CD4-positive, alpha-beta T cell (primary cell): ENCODE measurements at regions not wholly inside any gene's neighbourhood (a gene's known extent, or its start where the extent isn't known, plus 50 kb on each side); places are given as distances from the start of the nearest gene placed in this dataset.
A peak's percentile ranks its signal among the peaks of the same experiment; 100 is the strongest.

Source experiments
- ATAC-seq: fragments of 200-7000 bp; cut with Tn5 transposase; one replicate; pipeline ENCODE4 v1.10.0; 2022; ENCODE audit warnings: mild to moderate bottlenecking; ENCODE audit not compliant: poor library complexity
- CTCF ChIA-PET: fragments of 350-600 bp; sonication (Branson Sonifier 250); formaldehyde crosslinking; loops from one replicate; lab custom pipeline; 2021; ENCODE audit warnings: antibody characterized with exemption, inconsistent platforms; lab: Charles Lee
- POLR2A ChIA-PET: fragments of 350-600 bp; sonication (Branson Sonifier 250); formaldehyde crosslinking; loops from one replicate; lab custom pipeline; 2021; ENCODE audit warnings: antibody characterized with exemption, inconsistent platforms; lab: Charles Lee
- DNase-seq, 14 experiments: peaks; one replicate each; pipeline ENCODE4 v3.0.0-alpha.2; 2013 to 2020; ENCODE audit warnings: mixed read lengths in 2 of 14
- H3K27ac ChIP-seq, 2 donors: one replicate each; pipeline versions ENCODE4 v1.5.1 to v1.7.0; 2013; ENCODE audit warnings: low read length in 2 of 2, low read depth in 1 of 2, mild to moderate bottlenecking in 1 of 2
- H3K27me3 ChIP-seq, 2 experiments: 1 replicate in 1 of 2; 2 replicates in 1 of 2; pipeline versions ENCODE4 v1.6.1 to v1.7.0; 2013; ENCODE audit warnings: low read length in 2 of 2, control low read depth in 1 of 2, mild to moderate bottlenecking in 1 of 2, moderate library complexity in 1 of 2; ENCODE audit not compliant: insufficient read depth in 2 of 2, control insufficient read depth in 1 of 2
- H3K36me3 ChIP-seq: one replicate; pipeline ENCODE4 v1.6.1; 2013; ENCODE audit warnings: low read length, control low read depth; ENCODE audit not compliant: insufficient read depth
- H3K4me1 ChIP-seq: one replicate; pipeline ENCODE4 v1.6.1; 2013; ENCODE audit warnings: low read length, control low read depth; ENCODE audit not compliant: insufficient read depth
- H3K4me3 ChIP-seq: one replicate; pipeline ENCODE4 v1.5.1; 2013; ENCODE audit warnings: mild to moderate bottlenecking, low read length, moderate library complexity
- H3K9me3 ChIP-seq, 2 experiments: 1 replicate in 1 of 2; 2 replicates in 1 of 2; pipeline versions ENCODE4 v1.6.1 to v1.7.0; 2013; ENCODE audit warnings: low read length in 2 of 2, mild to moderate bottlenecking in 2 of 2, control low read depth in 1 of 2, moderate library complexity in 1 of 2; ENCODE audit not compliant: control insufficient read depth in 1 of 2, insufficient read depth in 1 of 2
- H3K27ac Mint-ChIP-seq: one replicate; pipeline ENCODE4 v1.8.0; 2020; ENCODE audit warnings: mixed read lengths
- H3K27me3 Mint-ChIP-seq: one replicate; pipeline ENCODE4 v1.8.0; 2021; ENCODE audit warnings: mixed read lengths
- H3K36me3 Mint-ChIP-seq: one replicate; pipeline ENCODE4 v1.8.0; 2021; ENCODE audit warnings: low read depth, mixed read lengths
- H3K4me1 Mint-ChIP-seq: one replicate; pipeline ENCODE4 v1.8.0; 2021; ENCODE audit warnings: low read depth, mixed read lengths
- H3K4me3 Mint-ChIP-seq: one replicate; pipeline ENCODE4 v1.8.0; 2020; ENCODE audit warnings: mild to moderate bottlenecking, mixed read lengths
- H3K9me3 Mint-ChIP-seq: one replicate; pipeline ENCODE4 v1.8.0; 2020; ENCODE audit warnings: mixed read lengths
- CTCF ChIP-seq: fragments of 200-600 bp; IDR thresholded peaks from one replicate; pipeline ENCODE4 v1.8.0; 2022; ENCODE audit warnings: antibody characterized with exemption, mild to moderate bottlenecking
- intact Hi-C, 2 experiments: fragments of 100-400 bp; cut with DNase I in 1 of 2; cut with micrococcal nuclease in 1 of 2; formaldehyde crosslinking; loops; one replicate each; pipeline versions ENCODE4 v1.15.1 to v1.9.0; 2023 to 2025; cut with DNase I, micrococcal nuclease

GRCh38 chr2:48170281-48170680 lies 144.2 kb upstream of the FOXN2 start:
- Mint-ChIP-seq H3K36me3 (no peaks in the 10 kb centered on the region), H3K27me3 (no peaks in the 10 kb centered on the region), H3K4me1 (no peaks in the 10 kb centered on the region), H3K4me3 (no peak overlapping the region), H3K27ac (no peak overlapping the region), H3K9me3 (no peaks in the 10 kb centered on the region)
- H3K27me3 ChIP-seq = no peaks in the 10 kb centered on the region
- TF ChIP-seq CTCF = no peak
- H3K36me3 ChIP-seq = no peaks in the 10 kb centered on the region
- ChIA-PET POLR2A (no interaction called here), CTCF (interaction anchor here (0.6 kb wide), 1 partner anchor 21 kb away, joined by 3 read pairs; no protein-coding TSS in a partner anchor)
- no peaks in the 10 kb centered on the region for H3K4me1 ChIP-seq
- DNase-seq = no peak
- intact Hi-C loops = no loop called here
- no peak overlapping the region for H3K4me3 ChIP-seq
- peaks cover 0 to 9% of the 10 kb centered on the region in 2 experiments for H3K9me3 ChIP-seq
- H3K27ac ChIP-seq = no peak overlapping the region
- no peak for ATAC-seq

- intact Hi-C loops = no loop called here
- no peak overlapping the region for H3K4me3 ChIP-seq
- H3K36me3 Mint-ChIP-seq = no peaks in the 10 kb centered on the region
- CTCF ChIA-PET = interaction anchor here (0.6 kb wide), 1 partner anchor 822 kb away, joined by 3 read pairs; no protein-coding TSS in a partner anchor
- H3K27ac Mint-ChIP-seq = no peak overlapping the region
- H3K4me1 ChIP-seq = no peaks in the 10 kb centered on the region
- H3K4me3 Mint-ChIP-seq = no peak overlapping the region
- H3K27me3 Mint-ChIP-seq = no peaks in the 10 kb centered on the region
- ATAC-seq (no peak), DNase-seq (no peak)
- H3K9me3 ChIP-seq = no peaks in the 10 kb centered on the region
- no peaks in the 10 kb centered on the region for H3K4me1 Mint-ChIP-seq
- H3K27me3 ChIP-seq = no peaks in the 10 kb centered on the region
- TF ChIP-seq CTCF = no peak
- H3K36me3 ChIP-seq = no peaks in the 10 kb centered on the region
- POLR2A ChIA-PET = no interaction called here
- H3K9me3 Mint-ChIP-seq = no peaks in the 10 kb centered on the region
- no peak overlapping the region for H3K27ac ChIP-seq
Observed at GRCh38 chr2:48173141-48173540, 141.3 kb upstream of the FOXN2 start.

- Histone ChIP-seq H3K4me1 (no peaks in the 10 kb centered on the region), H3K27me3 (no peaks in the 10 kb centered on the region), H3K27ac (no peak overlapping the region), H3K9me3 (no peaks in the 10 kb centered on the region), H3K4me3 (no peak overlapping the region), H3K36me3 (no peaks in the 10 kb centered on the region)
- Mint-ChIP-seq H3K4me3 (no peak overlapping the region), H3K36me3 (no peaks in the 10 kb centered on the region), H3K27me3 (no peaks in the 10 kb centered on the region), H3K4me1 (no peaks in the 10 kb centered on the region), H3K27ac (no peak overlapping the region), H3K9me3 (no peaks in the 10 kb centered on the region)
- ChIA-PET CTCF (no interaction called here), POLR2A (interaction anchor here (0.6 kb wide), 1 partner anchor 219 kb away, joined by 3 read pairs; no protein-coding TSS in a partner anchor)
- no peak for ATAC-seq
- peak in 1 of 14 experiments; percentile 17 for DNase-seq
- TF ChIP-seq CTCF = no peak
- intact Hi-C loops = no loop called here
Observed at GRCh38 chr2:48174503-48174902, 140.0 kb upstream of the FOXN2 start.
